MM.1S (cell line): ENCODE measurements at regions not wholly inside any gene's neighbourhood (a gene's known extent, or its start where the extent isn't known, plus 50 kb on each side); places are given as distances from the start of the nearest gene placed in this dataset.

Experiments
- DNase-seq: peaks from one replicate; pipeline ENCODE4 v3.0.0-alpha.2; 2015
- H2AFZ ChIP-seq: fragments of 300-600 bp; sonication (generic); 2 replicates; pipeline ENCODE4 v1.6.0; 2016; ENCODE audit warnings: antibody characterized with exemption, low read length
- H3F3A ChIP-seq: fragments of 300-600 bp; sonication (generic); 2 replicates; pipeline ENCODE4 v1.6.1; 2016; ENCODE audit warnings: mild to moderate bottlenecking, antibody characterized with exemption, low read length, moderate library complexity, mixed read lengths; ENCODE audit not compliant: insufficient read depth
- H3K27ac ChIP-seq: fragments of 300-600 bp; sonication (generic); 2 replicates; pipeline ENCODE4 v1.5.1; 2016; ENCODE audit warnings: mild to moderate bottlenecking, low read length
- H3K27me3 ChIP-seq: fragments of 300-600 bp; sonication (generic); replicated peaks from 2 replicates; pipeline ENCODE4 v1.6.0; 2016; ENCODE audit warnings: low read length; ENCODE audit not compliant: insufficient read depth
- H3K36me3 ChIP-seq: fragments of 300-600 bp; sonication (generic); replicated peaks from 2 replicates; pipeline ENCODE4 v1.6.1; 2016; ENCODE audit warnings: mild to moderate bottlenecking, low read length, mixed read lengths; ENCODE audit not compliant: insufficient read depth
- H3K4me1 ChIP-seq: fragments of 300-600 bp; sonication (generic); 2 replicates; pipeline ENCODE4 v1.6.1; 2016; ENCODE audit warnings: low read length, mixed read lengths
- H3K4me2 ChIP-seq: fragments of 300-600 bp; sonication (generic); 2 replicates; pipeline ENCODE4 v1.6.0; 2016; ENCODE audit warnings: low read depth, low read length
- H3K4me3 ChIP-seq: fragments of 300-600 bp; sonication (generic); 2 replicates; pipeline ENCODE4 v1.5.1; 2016; ENCODE audit warnings: low read length, mixed read lengths
- H3K79me2 ChIP-seq: fragments of 300-600 bp; sonication (generic); 2 replicates; pipeline ENCODE4 v1.6.1; 2016; ENCODE audit warnings: mixed run types, low read length, mixed read lengths
- H3K9ac ChIP-seq: fragments of 300-600 bp; sonication (generic); 2 replicates; pipeline ENCODE4 v1.6.1; 2016; ENCODE audit warnings: low read length, mixed read lengths
- H3K9me2 ChIP-seq: fragments of 300-600 bp; sonication (generic); replicated peaks from 2 replicates; pipeline ENCODE4 v1.6.1; 2016; ENCODE audit warnings: mild to moderate bottlenecking, low read length, mixed read lengths; ENCODE audit not compliant: insufficient read depth
- H3K9me3 ChIP-seq: fragments of 300-600 bp; sonication (generic); replicated peaks from 2 replicates; pipeline ENCODE4 v1.6.1; 2016; ENCODE audit warnings: mild to moderate bottlenecking, low read length, mixed read lengths; ENCODE audit not compliant: insufficient read depth
- H4K20me1 ChIP-seq: fragments of 300-600 bp; sonication (generic); 2 replicates; pipeline ENCODE4 v1.6.1; 2016; ENCODE audit warnings: mild to moderate bottlenecking, low read length, moderate library complexity, mixed read lengths; ENCODE audit not compliant: insufficient read depth
- CTCF ChIP-seq: fragments of 300-600 bp; sonication (generic); IDR thresholded peaks from 2 replicates; pipeline ENCODE4 v1.5.1; 2016; ENCODE audit warnings: antibody characterized with exemption, low read length, mixed read lengths
- EZH2 ChIP-seq: fragments of 300-600 bp; sonication (generic); optimal IDR thresholded peaks from 2 replicates; pipeline ENCODE3; 2017; ENCODE audit warnings: low read depth, mild to moderate bottlenecking, antibody characterized with exemption, low read length, mixed read lengths
- EZH2phosphoT487 ChIP-seq: fragments of 300-600 bp; sonication (generic); IDR thresholded peaks from 2 replicates; pipeline ENCODE4 v1.6.1; 2018; ENCODE audit warnings: antibody characterized with exemption, low read length

DNA sequence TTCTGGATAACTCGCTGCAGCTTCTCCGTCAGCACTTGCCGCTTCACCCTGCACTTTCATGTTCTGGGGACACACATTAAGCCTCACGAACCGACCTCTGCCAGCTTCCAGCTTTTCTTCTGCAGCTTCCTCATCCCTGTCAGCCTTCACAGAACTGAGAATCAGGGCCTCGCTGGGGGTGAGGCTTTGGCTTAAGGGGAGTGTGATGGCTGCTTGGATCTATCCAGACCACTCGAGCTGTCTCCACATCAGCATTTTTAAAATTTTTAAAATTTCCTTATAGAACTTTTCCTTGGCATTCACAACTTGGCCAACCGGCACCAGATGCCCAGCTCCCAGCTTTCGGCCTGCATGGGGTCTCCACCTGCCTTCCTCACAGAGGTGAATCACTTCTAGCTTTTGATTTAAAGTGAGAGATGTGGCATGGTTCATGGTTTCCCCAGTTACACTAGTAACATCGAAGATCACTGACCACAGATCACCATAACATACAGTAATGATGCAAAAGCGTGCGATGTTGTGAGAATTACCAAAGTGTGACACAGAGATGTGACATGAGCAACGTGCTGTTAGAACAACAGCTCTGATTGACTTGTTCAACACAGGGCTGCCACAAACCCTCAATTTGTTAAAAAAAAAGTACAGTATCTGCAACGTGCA, 139.1 kb upstream of the C14orf180 start:
- H3K27me3 ChIP-seq: peaks cover 12% of the 10 kb centered on the region
- no peak for TF ChIP-seq EZH2phosphoT487
- no peak for TF ChIP-seq CTCF
- TF ChIP-seq EZH2: no peak
- no peak for DNase-seq

GRCh38 chr14:104441275-104442106, 138.1 kb upstream of the C14orf180 start:
- Histone ChIP-seq H3K36me3 (no peaks in the 10 kb centered on the region), H3K9ac (no peak overlapping the region), H3K4me2 (no peak overlapping the region), H3F3A (no peaks in the 10 kb centered on the region), H3K9me3 (no peaks in the 10 kb centered on the region), H3K4me1 (no peaks in the 10 kb centered on the region), H3K27ac (no peak overlapping the region), H3K79me2 (no peaks in the 10 kb centered on the region), H3K4me3 (no peak overlapping the region), H3K27me3 (peaks cover 12% of the 10 kb centered on the region), H2AFZ (no peak overlapping the region), H3K9me2 (no peaks in the 10 kb centered on the region), H4K20me1 (no peaks in the 10 kb centered on the region)
- TF ChIP-seq CTCF (no peak), EZH2 (no peak), EZH2phosphoT487 (no peak)
- no peak for DNase-seq

More for the DNA sequence above, 139.1 kb upstream of the C14orf180 start:
- H3K4me3 ChIP-seq: no peak overlapping the region
- H3K9ac ChIP-seq: no peak overlapping the region
- H3K36me3 ChIP-seq: no peaks in the 10 kb centered on the region
- H3K27ac ChIP-seq: no peak overlapping the region
- H2AFZ ChIP-seq: no peak overlapping the region
- H4K20me1 ChIP-seq: no peaks in the 10 kb centered on the region
- H3F3A ChIP-seq: no peaks in the 10 kb centered on the region
- H3K9me2 ChIP-seq: no peaks in the 10 kb centered on the region
- H3K4me2 ChIP-seq: no peak overlapping the region
- H3K79me2 ChIP-seq: no peaks in the 10 kb centered on the region
- H3K4me1 ChIP-seq: no peaks in the 10 kb centered on the region
- H3K9me3 ChIP-seq: no peaks in the 10 kb centered on the region

DNA sequence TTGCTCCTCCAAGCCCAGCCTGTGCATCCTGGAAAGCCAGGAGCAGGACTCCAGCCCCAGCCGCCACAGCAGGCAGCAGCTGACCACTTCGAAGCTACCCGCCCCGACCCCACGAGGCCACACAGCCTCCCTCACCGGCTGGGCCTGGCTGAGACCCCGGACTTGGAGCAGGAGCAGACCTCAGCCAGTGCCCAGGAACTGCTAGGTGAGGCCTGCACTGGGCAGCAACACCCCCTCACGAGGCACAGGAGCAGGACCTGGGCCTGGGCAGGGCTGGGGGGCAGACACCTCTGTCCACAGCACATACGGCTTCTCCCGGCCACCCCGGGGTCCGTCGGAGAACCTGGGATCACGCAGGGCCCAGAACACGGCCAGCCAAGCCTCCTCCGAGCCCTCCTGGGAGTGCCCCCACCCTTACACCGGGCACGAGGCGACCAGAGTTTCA, 137.4 kb upstream of the C14orf180 start:
- Histone ChIP-seq H3K4me3 (no peak overlapping the region), H3K9me3 (no peaks in the 10 kb centered on the region), H3F3A (no peaks in the 10 kb centered on the region), H3K4me2 (no peak overlapping the region), H2AFZ (no peak overlapping the region), H3K27me3 (peaks cover 12% of the 10 kb centered on the region), H4K20me1 (no peaks in the 10 kb centered on the region), H3K36me3 (no peaks in the 10 kb centered on the region), H3K79me2 (no peaks in the 10 kb centered on the region), H3K9me2 (no peaks in the 10 kb centered on the region), H3K27ac (no peak overlapping the region), H3K4me1 (no peaks in the 10 kb centered on the region), H3K9ac (no peak overlapping the region)
- no peak for DNase-seq
- TF ChIP-seq CTCF: no peak
- TF ChIP-seq EZH2: no peak
- TF ChIP-seq EZH2phosphoT487: no peak
